A673 (cell line): ENCODE measurements at regions not wholly inside any gene's neighbourhood (a gene's known extent, or its start where the extent isn't known, plus 50 kb on each side); places are given as distances from the start of the nearest gene placed in this dataset.

Experiments
- BruUV-seq: library from RNA; stranded (reverse); fragments of 400-500 nt; replicated peaks from 2 replicates; lab custom pipeline; 2021; lab: Mats Ljungman, UMichigan
- CTCF ChIA-PET: fragments of 300-600 bp; sonication (Branson Sonifier 250); formaldehyde crosslinking; loops from one replicate; lab custom pipeline; 2022; ENCODE audit warnings: antibody characterized with exemption; lab: Charles Lee
- POLR2A ChIA-PET: fragments of 300-600 bp; sonication (Branson Sonifier 250); formaldehyde crosslinking; loops from one replicate; lab custom pipeline; 2022; ENCODE audit warnings: antibody characterized with exemption; ENCODE audit not compliant: low non-redundant PET; lab: Charles Lee
- DNase-seq: peaks from one replicate; pipeline ENCODE4 v3.0.0-alpha.2; 2015; ENCODE audit warnings: low spot score
- H3K27ac ChIP-seq: fragments of 200-600 bp; sonication (generic); 2 replicates; pipeline ENCODE4 v1.5.1; 2016; ENCODE audit warnings: mixed run types, low read depth, mild to moderate bottlenecking, mixed read lengths, antibody characterized with exemption, low read length; ENCODE audit not compliant: poor library complexity, severe bottlenecking
- H3K27me3 ChIP-seq: fragments of 200-600 bp; sonication (generic); replicated peaks from 2 replicates; pipeline ENCODE4 v1.6.1; 2017; ENCODE audit warnings: mixed run types, low read depth, mild to moderate bottlenecking, mixed read lengths, antibody characterized with exemption, low read length; ENCODE audit not compliant: insufficient read depth, poor library complexity
- H3K36me3 ChIP-seq: fragments of 200-600 bp; sonication (generic); 2 replicates; pipeline ENCODE4 v1.6.1; 2016; ENCODE audit warnings: mixed run types, mild to moderate bottlenecking, mixed read lengths, antibody characterized with exemption, low read length; ENCODE audit not compliant: insufficient read depth, poor library complexity, severe bottlenecking
- H3K4me1 ChIP-seq: fragments of 200-600 bp; sonication (generic); 2 replicates; pipeline ENCODE4 v1.6.1; 2017; ENCODE audit warnings: mixed run types, mild to moderate bottlenecking, mixed read lengths, antibody characterized with exemption, low read length; ENCODE audit not compliant: insufficient read depth, poor library complexity, severe bottlenecking
- H3K4me3 ChIP-seq: fragments of 200-600 bp; sonication (generic); 2 replicates; pipeline ENCODE4 v1.5.1; 2016; ENCODE audit warnings: low read depth, mixed run types, mild to moderate bottlenecking, mixed read lengths, low read length; ENCODE audit not compliant: poor library complexity, severe bottlenecking
- H3K9me3 ChIP-seq: fragments of 200-600 bp; sonication (generic); 2 replicates; pipeline ENCODE4 v1.6.1; 2016; ENCODE audit warnings: mixed run types, low read depth, mild to moderate bottlenecking, mixed read lengths, antibody characterized with exemption, low read length; ENCODE audit not compliant: poor library complexity, severe bottlenecking
- CTCF ChIP-seq: fragments of 300-800, 200-600 bp; sonication (generic); conservative IDR thresholded peaks from 2 replicates; pipeline ENCODE4 v1.5.1; 2017; ENCODE audit warnings: low read depth, mild to moderate bottlenecking, antibody characterized with exemption, low read length, moderate library complexity, mixed read lengths
- EZH2 ChIP-seq: fragments of 200-600 bp; sonication (generic); IDR thresholded peaks from 2 replicates; pipeline ENCODE4 v1.6.1; 2017; ENCODE audit warnings: borderline replicate concordance, low read depth, mild to moderate bottlenecking, mixed read lengths, antibody characterized with exemption, low read length; ENCODE audit not compliant: poor library complexity, severe bottlenecking
- intact Hi-C: fragments of 100-400 bp; cut with micrococcal nuclease; formaldehyde crosslinking; loops from one replicate; pipeline ENCODE4 v1.10.0; 2022; ENCODE audit not compliant: unreplicated experiment

- ChIA-PET CTCF (no interaction called here), POLR2A (no interaction called here)
- Histone ChIP-seq H3K27ac (no peak overlapping the region), H3K9me3 (no peaks in the 10 kb centered on the region), H3K27me3 (no peaks in the 10 kb centered on the region), H3K4me1 (no peaks in the 10 kb centered on the region), H3K36me3 (no peaks in the 10 kb centered on the region), H3K4me3 (no peak overlapping the region)
- intact Hi-C loops: no loop called here
- TF ChIP-seq EZH2 (no peak), CTCF (no peak)
- no TSS peak for BruUV-seq
- no peak for DNase-seq
Measured at GRCh38 chr14:58697930-58698642, 60.3 kb downstream of the DACT1 start.

GRCh38 chr14:58699681-58700205, 62.0 kb downstream of the DACT1 start:
- H3K9me3 ChIP-seq: no peaks in the 10 kb centered on the region
- intact Hi-C loops: no loop called here
- no peak for DNase-seq
- H3K4me1 ChIP-seq: no peaks in the 10 kb centered on the region
- H3K27me3 ChIP-seq: no peaks in the 10 kb centered on the region
- no peaks in the 10 kb centered on the region for H3K36me3 ChIP-seq
- BruUV-seq: no TSS peak
- H3K27ac ChIP-seq: no peak overlapping the region
- POLR2A ChIA-PET: no interaction called here
- H3K4me3 ChIP-seq: no peak overlapping the region
- no peak for TF ChIP-seq EZH2
- TF ChIP-seq CTCF: no peak
- CTCF ChIA-PET: no interaction called here

GRCh38 chr14:58701156-58701555, 63.4 kb downstream of the DACT1 start:
- H3K4me3 ChIP-seq: no peak overlapping the region
- H3K9me3 ChIP-seq: no peaks in the 10 kb centered on the region
- ChIA-PET POLR2A (interaction anchor here (0.6 kb wide), 1 partner anchor 31 kb away, joined by 8 read pairs; no protein-coding TSS in a partner anchor), CTCF (no interaction called here)
- BruUV-seq: no TSS peak
- DNase-seq: no peak
- intact Hi-C loops: no loop called here
- H3K4me1 ChIP-seq: no peaks in the 10 kb centered on the region
- no peak overlapping the region for H3K27ac ChIP-seq
- TF ChIP-seq CTCF: no peak
- no peak for TF ChIP-seq EZH2
- no peaks in the 10 kb centered on the region for H3K27me3 ChIP-seq
- H3K36me3 ChIP-seq: no peaks in the 10 kb centered on the region
